NCI-H1092 (cell line): ENCODE measurements at regions not wholly inside any gene's neighbourhood (a gene's known extent, or its start where the extent isn't known, plus 50 kb on each side); places are given as distances from the start of the nearest gene placed in this dataset.

Experiments
- DNase-seq: peaks from one replicate; lab custom pipeline; 2025; lab: John Stamatoyannopoulos, UW

DNA sequence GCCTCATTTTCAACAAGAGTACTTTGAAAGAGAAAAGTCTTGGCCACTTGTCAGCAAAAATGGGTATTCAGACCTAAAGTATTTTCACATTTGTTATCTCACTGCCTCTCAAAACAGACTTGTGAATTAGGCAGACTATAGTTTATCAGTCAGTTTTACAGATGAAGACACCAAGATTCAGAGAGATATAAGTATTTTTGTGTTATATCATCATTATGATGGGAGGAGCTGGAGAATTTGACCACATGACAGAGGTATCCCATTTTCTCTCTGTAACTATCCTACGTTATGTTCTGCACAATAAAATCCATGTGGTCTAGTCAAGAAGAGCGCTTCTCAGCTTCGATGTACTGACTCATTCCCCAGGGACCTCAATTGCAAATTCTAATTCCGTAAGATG is 213.7 kb downstream of the MYCN start:
- DNase-seq: no peak

- no peak for DNase-seq
Observed at GRCh38 chr2:16153754-16154035, 213.3 kb downstream of the MYCN start.

DNA sequence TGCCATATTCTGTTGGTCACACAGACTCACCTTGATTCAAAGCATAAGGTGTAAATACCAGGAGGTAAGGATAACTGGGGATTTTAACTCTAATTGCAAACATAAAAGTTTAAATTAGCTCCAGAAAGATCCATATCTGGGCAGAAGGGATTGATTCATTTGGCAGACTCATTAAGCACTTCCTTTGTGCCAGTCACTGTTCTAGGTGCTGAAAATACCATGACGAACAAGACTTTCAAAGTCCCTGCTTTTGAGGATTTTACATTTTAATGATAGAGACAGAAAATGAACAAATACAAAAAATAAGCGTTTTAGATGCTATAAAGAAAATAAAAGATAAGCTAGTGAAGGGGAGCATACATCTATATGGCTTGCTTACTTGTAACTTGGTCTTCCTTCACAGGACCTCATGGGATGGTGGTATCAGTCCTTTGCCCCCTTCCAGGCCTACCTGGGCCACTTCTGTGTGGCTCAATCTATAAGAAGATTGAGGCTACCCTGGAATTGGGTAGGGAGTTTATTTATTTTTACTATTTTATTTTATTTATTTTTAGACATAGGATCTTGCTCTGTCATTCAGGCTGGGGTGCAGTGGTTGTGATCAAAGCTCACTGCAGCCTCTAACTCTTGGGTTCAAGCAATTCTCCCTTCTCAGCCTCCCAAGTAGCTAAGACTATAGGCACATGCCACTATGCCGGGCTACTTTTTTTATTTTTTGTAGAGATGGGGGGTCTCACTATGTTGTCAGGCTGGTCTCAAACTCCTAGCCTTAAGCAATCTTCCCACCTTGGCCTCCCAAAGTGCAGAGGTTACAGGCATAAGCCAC is 212.8 kb downstream of the MYCN start:
- DNase-seq: no peak

DNA sequence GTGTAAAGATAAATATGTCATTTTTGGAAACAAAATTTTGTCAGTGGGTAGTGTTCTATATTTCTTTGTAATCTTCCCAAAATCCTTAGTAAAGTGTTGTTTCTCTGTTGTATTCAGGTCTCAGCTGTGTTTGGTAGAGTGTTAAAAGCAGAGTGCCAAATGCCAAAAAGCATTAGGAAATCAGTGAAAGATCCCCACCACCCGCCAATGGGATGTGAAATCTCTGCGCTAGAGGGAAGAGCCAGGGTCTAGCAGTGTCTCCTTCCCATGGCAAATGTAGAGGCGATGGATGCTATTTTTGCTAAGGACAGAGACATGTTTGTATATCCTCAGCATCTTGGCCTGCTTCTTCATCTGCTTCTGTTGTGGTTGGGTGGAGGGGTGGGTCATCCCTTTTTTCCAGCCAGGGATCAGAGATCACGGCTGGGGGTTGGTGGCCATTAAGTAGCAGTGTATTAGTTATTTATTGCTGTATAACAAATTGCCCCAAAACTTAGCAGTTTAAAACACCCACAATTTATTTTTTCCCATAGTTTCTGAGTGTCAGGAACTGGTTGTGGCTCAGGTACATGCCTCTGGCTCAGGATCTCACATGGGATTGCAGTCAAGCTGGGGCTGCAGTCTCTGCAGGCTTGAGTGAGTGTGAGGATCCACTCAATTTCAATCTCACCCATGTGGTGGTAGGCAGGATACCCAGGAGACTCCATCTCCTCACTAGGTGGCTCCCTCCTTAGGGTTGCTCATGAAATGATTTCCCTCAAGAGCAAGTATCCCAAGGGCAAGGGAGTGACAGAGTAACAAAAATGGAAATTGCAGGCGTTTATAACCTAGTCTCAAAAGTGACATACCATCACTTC is 211.9 kb downstream of the MYCN start:
- DNase-seq: no peak

DNA sequence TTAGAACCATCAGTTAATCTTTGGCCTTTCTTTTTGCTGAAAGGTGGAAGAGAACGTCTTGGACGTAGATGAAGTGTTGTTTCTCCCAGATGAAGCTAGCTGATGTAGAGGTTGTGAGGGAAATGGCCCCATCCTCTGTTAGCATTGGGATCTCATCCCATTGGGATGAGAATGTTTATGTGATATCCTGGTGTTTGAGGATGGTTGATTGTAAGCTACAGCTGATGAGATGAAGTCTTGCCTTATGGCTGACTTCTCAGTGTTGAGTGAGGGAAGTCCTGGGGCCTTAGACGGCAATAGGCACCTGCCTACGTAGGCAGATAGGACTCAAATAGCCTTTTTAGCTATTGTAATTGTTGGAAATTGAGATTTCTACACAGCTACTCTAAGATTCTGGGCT is 211.3 kb downstream of the MYCN start:
- DNase-seq: no peak

DNA sequence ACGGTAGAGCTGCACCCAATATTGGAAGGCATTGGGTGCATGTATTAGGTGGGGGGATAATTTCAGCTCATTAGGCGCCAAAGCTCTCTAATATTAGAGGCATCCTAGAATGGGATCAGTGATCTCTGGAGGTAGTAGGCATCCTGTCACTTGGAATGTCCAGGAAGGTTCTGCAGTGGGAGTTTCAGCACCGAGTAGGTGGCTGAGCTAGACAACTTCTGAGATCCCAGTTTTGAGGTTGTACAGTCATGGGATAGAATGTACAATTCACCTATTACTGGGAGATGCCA is 210.9 kb downstream of the MYCN start:
- no peak for DNase-seq

DNA sequence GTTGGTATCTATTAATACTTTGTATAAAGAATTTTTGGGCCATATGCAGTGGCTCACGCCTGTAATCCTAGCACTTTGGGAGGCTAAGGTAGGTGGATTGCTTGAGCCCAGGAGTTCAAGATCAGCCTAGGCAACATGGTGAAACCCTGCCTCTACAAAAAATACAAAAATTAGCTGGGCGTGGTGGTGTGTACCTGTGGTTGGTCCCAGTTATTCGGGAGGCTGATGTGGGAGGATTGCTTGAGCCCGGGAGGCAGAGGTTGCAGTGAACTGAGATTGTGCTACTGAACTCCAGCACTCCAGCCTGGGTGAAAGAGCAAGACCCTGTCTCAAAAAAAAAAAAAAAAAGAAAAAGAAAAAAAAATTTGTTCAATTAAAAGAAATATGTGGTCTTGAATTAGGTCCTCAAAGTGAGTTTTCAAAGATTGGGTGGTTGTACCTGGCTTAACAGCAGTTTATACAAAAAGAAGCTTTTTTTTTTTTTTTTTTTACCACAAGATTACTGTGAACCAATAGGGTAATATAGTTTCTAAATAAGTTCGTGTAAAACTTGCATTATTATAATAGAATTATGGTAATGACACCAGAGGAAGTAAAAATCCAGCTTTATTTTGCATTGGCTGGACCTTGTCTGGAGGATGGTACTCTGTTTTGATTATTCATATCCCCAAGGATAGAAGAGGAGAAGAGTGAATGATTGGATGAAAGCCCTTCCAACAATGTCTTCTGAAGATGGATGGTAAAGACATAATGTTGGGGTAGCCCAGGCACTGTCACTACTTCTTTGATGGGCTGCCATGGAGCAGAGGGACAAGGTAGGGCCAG is 210.3 kb downstream of the MYCN start:
- DNase-seq: no peak

DNA sequence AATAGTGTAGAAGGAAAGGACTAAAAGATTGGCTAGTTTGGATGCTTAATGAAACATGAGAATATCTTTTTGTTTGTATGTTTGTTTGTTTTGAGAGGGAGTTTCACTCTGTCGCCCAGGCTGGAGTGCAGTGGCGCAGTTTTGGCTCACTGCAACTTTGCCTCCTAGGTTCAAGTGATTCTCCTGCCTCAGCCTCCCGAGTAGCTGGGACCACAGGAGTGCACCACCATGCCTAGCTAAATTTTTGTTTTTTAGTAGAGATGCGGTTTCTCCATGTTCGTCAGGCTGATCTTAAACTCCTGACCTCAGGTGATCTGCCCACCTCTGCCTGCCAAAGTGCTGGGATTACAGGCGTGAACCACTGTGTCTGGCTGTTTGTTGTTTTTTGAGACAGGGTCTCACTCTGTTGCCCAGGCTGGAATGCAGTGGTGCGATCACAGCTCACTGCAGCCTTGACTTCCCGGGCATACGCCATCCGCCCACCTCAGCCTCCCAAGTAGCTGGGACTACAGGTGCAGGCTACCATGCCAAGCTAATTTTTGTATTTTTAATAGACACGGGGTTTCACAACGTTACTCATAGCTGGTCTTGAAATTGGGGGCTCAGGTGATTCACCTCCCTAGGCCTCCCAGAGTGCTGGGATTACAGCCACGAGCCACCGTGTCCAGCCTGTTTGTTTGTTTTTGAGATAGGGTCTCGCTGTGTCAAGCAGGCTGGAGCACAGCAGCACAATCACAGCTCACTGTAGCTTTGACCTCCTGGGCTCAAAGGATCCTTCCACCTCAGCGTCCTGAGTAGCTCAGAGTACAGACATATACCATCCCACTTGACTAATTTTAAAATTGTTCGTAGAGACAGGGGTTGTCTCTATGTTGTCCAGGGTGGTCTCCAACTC is 209.2 kb downstream of the MYCN start:
- DNase-seq: no peak

DNA sequence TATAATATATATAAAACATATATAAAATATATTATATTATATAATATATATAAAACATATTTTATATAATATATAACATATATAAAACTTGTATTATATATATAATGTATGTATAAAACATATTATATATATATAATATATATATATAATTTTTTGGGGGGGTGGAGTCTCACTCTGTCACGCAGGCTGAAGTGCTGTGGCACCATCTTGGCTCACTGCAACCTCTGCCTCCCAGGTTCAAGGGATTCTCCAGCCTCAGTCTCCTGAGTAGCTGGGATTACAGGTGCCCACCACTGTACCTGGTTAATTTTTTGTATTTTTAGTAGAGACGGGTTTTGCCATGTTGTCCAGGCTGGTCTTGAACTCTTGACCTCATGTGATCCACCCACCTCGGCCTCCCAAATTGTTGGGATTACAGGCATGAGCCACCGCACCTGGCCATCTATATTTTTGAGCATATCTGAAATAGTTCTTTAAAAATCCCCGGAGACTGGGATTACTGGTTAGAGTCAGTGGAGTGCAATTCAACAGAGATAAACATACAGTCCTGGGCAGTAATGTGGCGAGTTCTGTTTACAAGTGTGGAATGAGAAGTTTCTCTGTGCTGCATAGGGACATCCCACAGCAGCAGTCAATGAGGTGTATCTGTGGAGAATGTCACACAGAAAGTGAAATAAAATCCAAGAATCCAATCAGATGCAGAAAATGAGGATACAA is 208.4 kb downstream of the MYCN start:
- DNase-seq: no peak

DNA sequence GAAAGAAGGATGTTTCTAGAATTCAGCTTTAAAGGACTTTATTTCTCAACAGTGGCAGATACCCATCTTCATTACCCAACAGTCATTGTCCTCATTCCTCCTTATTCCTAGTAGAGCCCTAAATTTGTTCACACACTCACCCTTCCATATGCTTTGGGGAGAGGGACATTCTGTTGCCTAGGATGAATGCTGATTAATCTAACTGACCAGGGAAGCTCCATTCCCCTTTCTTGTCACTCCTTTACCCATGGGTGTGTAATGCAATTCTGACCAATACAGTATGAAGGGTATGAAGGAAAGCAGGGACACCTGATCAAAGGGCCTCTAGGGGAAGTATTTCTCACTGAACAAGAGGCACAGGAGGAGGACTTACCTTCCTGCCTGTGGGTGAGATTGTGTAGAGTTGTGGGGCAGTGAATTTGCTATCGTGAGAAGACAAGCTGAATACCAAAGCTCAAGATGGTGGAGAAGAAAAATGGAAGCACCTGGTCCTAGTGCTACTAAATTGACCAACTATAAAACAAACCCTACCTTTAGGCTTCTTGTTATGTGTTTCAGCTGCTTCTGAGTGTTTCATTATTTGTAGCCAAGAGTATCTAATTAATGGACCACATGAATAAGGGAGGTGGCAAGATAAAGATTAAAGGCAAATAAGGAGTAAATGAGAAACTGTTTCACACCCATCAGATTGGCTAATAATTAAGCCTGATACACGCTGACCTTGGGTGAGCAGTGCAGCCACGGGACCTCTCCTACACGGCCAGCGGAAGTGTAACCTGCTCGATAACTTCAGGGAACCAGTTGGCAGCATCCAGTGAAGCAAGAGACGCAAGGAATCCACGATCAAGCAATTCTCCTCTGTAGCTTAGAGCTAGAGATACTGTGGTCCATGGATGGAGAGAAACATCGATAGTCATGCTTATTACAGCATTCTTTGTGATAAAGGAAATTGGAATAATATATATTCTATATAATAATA is 202.3 kb downstream of the MYCN start:
- DNase-seq: no peak

GRCh38 chr2:16141641-16141921 is 201.2 kb downstream of the MYCN start:
- DNase-seq: no peak

DNA sequence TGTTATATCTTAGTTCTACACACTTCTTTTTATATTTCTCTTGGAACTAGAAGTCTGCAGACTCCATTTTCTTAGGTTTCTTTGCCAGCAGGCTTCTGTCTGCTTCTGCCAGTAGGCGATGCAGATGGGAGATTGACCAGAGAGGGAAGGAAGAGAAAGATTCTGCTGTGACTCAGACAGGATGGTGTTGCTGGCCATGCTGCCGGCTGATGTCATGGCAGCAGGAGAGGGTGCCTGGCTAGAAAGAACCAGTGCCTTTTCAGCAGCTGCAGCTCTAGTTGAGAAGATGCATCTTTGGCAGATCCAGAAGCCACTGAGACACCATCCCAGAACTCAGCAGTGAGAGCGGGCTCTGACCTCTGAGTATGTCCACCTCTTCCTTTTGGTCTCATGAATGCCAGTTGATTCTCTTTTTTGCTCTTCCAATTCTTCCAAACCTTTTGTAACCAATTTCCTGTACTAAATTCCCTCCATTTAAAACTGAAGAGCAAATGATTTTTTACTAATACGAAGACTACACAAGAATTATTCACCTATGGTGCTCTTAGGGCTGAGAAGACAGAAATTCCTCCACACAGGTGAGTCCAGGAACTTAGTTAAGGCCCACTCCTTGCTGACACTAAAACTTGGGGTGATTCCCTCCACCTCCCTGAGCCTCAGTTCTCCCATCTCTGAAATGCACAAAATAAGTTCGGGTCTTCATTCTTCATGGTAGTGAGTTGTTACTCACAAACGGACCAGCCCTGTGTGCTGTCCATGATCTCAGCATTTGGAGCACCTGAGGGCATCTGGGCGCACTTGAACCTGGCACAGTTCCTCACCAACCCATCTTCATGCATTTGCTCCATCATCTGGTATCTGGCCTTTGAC is 200.7 kb downstream of the MYCN start:
- DNase-seq: no peak

GRCh38 chr2:16139663-16140615 is 199.6 kb downstream of the MYCN start:
- DNase-seq: no peak

- DNase-seq: no peak
Observed at GRCh38 chr2:16138811-16139662, 198.7 kb downstream of the MYCN start.

DNA sequence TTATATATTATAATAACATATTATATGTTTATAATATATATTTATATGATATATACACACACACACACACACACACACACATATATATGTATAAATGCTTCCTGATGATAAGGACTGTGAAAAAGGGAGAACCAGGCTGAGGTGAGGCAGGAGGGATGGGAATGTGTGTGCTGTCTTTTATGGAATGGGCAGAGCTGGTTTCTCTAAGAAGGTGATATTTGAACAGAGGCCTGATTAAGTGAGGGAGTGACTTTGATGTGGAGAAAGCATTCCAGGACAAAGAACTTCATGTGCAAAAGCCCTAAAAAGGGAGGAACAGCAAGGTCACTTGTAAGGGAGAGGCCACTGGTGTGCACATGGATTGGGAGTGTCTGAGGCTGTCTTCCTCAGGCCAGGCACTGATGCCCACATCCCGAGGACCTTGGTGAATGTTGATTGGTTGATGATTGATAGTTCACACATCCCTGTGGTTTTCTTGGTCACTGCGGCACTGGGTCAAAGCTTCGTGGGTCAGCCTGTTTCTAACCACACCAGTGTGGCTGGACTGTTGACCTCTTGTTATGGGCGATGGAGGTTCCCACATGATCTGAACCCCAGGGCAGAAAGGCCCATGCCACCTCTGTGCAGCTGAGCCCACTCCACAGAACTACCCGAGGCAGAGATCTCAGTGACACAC is 196.9 kb downstream of the MYCN start:
- DNase-seq: no peak

DNA sequence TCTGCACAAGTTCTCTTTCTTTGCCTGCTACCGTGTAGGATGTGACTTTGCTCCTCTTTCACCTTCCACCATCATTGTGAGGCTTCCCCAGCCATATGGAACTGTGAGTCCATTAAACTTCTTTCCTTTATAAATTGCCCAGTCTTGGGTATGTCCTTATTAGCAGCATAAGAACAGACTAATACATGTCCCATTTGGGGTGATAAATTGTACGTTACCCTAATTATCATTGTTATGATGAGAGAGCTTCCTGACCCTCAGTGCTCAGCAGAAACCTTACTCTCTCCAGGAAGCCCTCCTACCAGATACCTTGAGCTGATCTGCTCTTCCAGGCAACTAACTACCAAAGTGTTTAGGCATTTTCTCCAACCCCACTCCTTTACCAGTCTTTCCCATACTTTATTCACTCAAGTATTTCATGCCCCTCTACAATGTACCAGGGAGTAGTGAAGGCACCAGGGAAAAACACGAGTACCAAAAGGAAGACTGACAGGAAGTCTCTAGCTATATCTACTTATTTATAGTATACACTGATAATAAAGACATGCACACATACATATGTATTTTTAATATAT is 196.2 kb downstream of the MYCN start:
- DNase-seq: no peak
